HCT116 (cell line): ENCODE measurements at regions not wholly inside any gene's neighbourhood (a gene's known extent, or its start where the extent isn't known, plus 50 kb on each side); places are given as distances from the start of the nearest gene placed in this dataset.

Experiments
- CTCF ChIP-seq, 3 experiments: fragments of 200-600 bp in 1 of 3; sonication (generic) in 1 of 3; IDR thresholded peaks in 2 of 3; conservative IDR thresholded peaks in 1 of 3; 2 replicates each; pipeline ENCODE4 v1.5.1; 2012 to 2017; ENCODE audit warnings: low read depth in 2 of 3, low read length in 2 of 3, antibody characterized with exemption in 1 of 3, borderline replicate concordance in 1 of 3, control low read depth in 1 of 3, mild to moderate bottlenecking in 1 of 3, mixed read lengths in 1 of 3, mixed run types in 1 of 3, moderate library complexity in 1 of 3; ENCODE audit not compliant: insufficient read depth in 1 of 3
- EZH2 ChIP-seq: fragments of 200-600 bp; sonication (generic); IDR thresholded peaks from 2 replicates; pipeline ENCODE4 v1.6.1; 2017; ENCODE audit warnings: antibody characterized with exemption, mixed run types
- EZH2phosphoT487 ChIP-seq: fragments of 200-600 bp; IDR thresholded peaks from 2 replicates; pipeline ENCODE4 v1.6.1; 2018; ENCODE audit warnings: antibody characterized with exemption, borderline replicate concordance
- MAX ChIP-seq: IDR thresholded peaks from 2 replicates; pipeline ENCODE4 v1.6.1; 2012
- POLR2A ChIP-seq: IDR thresholded peaks from 2 replicates; pipeline ENCODE4 v1.7.0; 2011; ENCODE audit warnings: borderline replicate concordance; ENCODE audit not compliant: insufficient read depth, insufficient read length; ENCODE audit errors: extremely low read depth
- POLR2AphosphoS5 ChIP-seq: IDR thresholded peaks from 2 replicates; pipeline ENCODE4 v1.6.1; 2011; ENCODE audit warnings: mild to moderate bottlenecking, low read depth, low read length, moderate library complexity
- REST ChIP-seq: IDR thresholded peaks from 2 replicates; pipeline ENCODE4 v1.6.1; 2012; ENCODE audit warnings: low read depth
- SIN3A ChIP-seq: IDR thresholded peaks from 2 replicates; pipeline ENCODE4 v1.6.1; 2012; ENCODE audit warnings: low read depth
- ZFX ChIP-seq: fragments of 450-650 bp; IDR thresholded peaks from 2 replicates; pipeline ENCODE4 v1.6.1; 2017
- ZNF274 ChIP-seq: fragments of 200-500 bp; sonication (Bioruptor generic); IDR thresholded peaks from 2 replicates; pipeline ENCODE4 v1.6.1; 2014; ENCODE audit warnings: mild to moderate bottlenecking, low read depth, low read length, inconsistent platforms

- TF ChIP-seq MAX: no peak
- TF ChIP-seq CTCF (IDR thresholded peaks at IDR 0.05 in 2 of 3, conservative IDR thresholded peaks at IDR 0.05 in 1 of 3; ENCODE audit: borderline replicate concordance in 1 of 3, insufficient read depth in 1 of 3, low read depth in 2 of 3, low read length in 2 of 3): no peak
- no peak for TF ChIP-seq SIN3A
- no peak for TF ChIP-seq ZFX
- TF ChIP-seq EZH2: no peak
- no peak for TF ChIP-seq REST
- no peak for TF ChIP-seq ZNF274
- no peak for TF ChIP-seq POLR2AphosphoS5
- no peak for TF ChIP-seq EZH2phosphoT487
- TF ChIP-seq POLR2A: no peak
These were observed 91.6 kb downstream of the SCN11A start for GRCh38 chr3:38960042-38960622.
